WERI-Rb-1 (cell line): ENCODE measurements at regions not wholly inside any gene's neighbourhood (a gene's known extent, or its start where the extent isn't known, plus 50 kb on each side); places are given as distances from the start of the nearest gene placed in this dataset.

ENCODE experiments used
- DNase-seq: peaks from one replicate; pipeline ENCODE4 v3.0.0-alpha.2; 2020
- H3K27ac ChIP-seq: fragments of 250-450 bp; sonication (Bioruptor Pico); 2 replicates; pipeline ENCODE4 v1.5.1; 2020; ENCODE audit warnings: mild to moderate bottlenecking, moderate library complexity
- H3K27me3 ChIP-seq: fragments of 250-450 bp; sonication (Bioruptor Pico); 2 replicates; pipeline ENCODE4 v1.5.1; 2021; ENCODE audit warnings: mild to moderate bottlenecking, low read depth, moderate library complexity; ENCODE audit not compliant: insufficient read depth, severe bottlenecking
- H3K36me3 ChIP-seq: fragments of 250-450 bp; sonication (Bioruptor Pico); 2 replicates; pipeline ENCODE4 v1.5.1; 2020; ENCODE audit warnings: mild to moderate bottlenecking, moderate library complexity
- H3K4me3 ChIP-seq: 2 replicates; pipeline ENCODE4 v1.5.1; 2011; ENCODE audit warnings: low read depth, mild to moderate bottlenecking, control low read depth, low read length
- H3K9me3 ChIP-seq: fragments of 250-450 bp; sonication (Bioruptor Pico); 2 replicates; pipeline ENCODE4 v1.5.1; 2021; ENCODE audit warnings: mild to moderate bottlenecking, moderate library complexity; ENCODE audit not compliant: severe bottlenecking
- CTCF ChIP-seq: IDR thresholded peaks from 2 replicates; pipeline ENCODE4 v1.5.1; 2011; ENCODE audit warnings: low read depth, mild to moderate bottlenecking, control low read depth, inconsistent platforms, low read length

GRCh38 chr18:64474255-64474654, 325.4 kb upstream of the LINC00305 start:
- no peak for DNase-seq
- no peaks in the 10 kb centered on the region for H3K36me3 ChIP-seq
- H3K9me3 ChIP-seq = no peaks in the 10 kb centered on the region
- no peak for TF ChIP-seq CTCF
- H3K4me3 ChIP-seq = no peak overlapping the region
- no peaks in the 10 kb centered on the region for H3K27me3 ChIP-seq
- H3K27ac ChIP-seq = no peak overlapping the region

- no peak for DNase-seq
- no peaks in the 10 kb centered on the region for H3K9me3 ChIP-seq
- H3K27me3 ChIP-seq = no peaks in the 10 kb centered on the region
- no peak overlapping the region for H3K27ac ChIP-seq
- TF ChIP-seq CTCF = no peak
- H3K36me3 ChIP-seq = no peaks in the 10 kb centered on the region
- H3K4me3 ChIP-seq = no peak overlapping the region
Measured at GRCh38 chr18:64449434-64449833, 300.5 kb upstream of the LINC00305 start.

- H3K9me3 ChIP-seq = no peaks in the 10 kb centered on the region
- no peak overlapping the region for H3K4me3 ChIP-seq
- no peak for TF ChIP-seq CTCF
- H3K36me3 ChIP-seq = no peaks in the 10 kb centered on the region
- H3K27ac ChIP-seq = no peak overlapping the region
- H3K27me3 ChIP-seq = no peaks in the 10 kb centered on the region
- no peak for DNase-seq
Measured at GRCh38 chr18:64444819-64445218, 295.9 kb upstream of the LINC00305 start.

- DNase-seq = no peak
- TF ChIP-seq CTCF = no peak
- Histone ChIP-seq H3K9me3 (peaks cover 5% of the 10 kb centered on the region), H3K36me3 (no peaks in the 10 kb centered on the region), H3K27ac (no peak overlapping the region), H3K4me3 (no peak overlapping the region), H3K27me3 (no peaks in the 10 kb centered on the region)
Measured at GRCh38 chr18:64438178-64438577, 289.3 kb upstream of the LINC00305 start.

GRCh38 chr18:64436111-64436510, 287.2 kb upstream of the LINC00305 start:
- H3K9me3 ChIP-seq = peaks cover 5% of the 10 kb centered on the region
- no peak for DNase-seq
- TF ChIP-seq CTCF = no peak

GRCh38 chr18:64419156-64419555, 270.3 kb upstream of the LINC00305 start:
- Histone ChIP-seq H3K27ac (no peak overlapping the region), H3K27me3 (no peaks in the 10 kb centered on the region), H3K9me3 (peaks cover under 1% of the 10 kb centered on the region), H3K36me3 (no peaks in the 10 kb centered on the region), H3K4me3 (no peak overlapping the region)
- no peak for DNase-seq
- TF ChIP-seq CTCF = no peak

More at GRCh38 chr18:64436111-64436510, 287.2 kb upstream of the LINC00305 start:
- no peaks in the 10 kb centered on the region for H3K27me3 ChIP-seq
- H3K27ac ChIP-seq = no peak overlapping the region
- no peak overlapping the region for H3K4me3 ChIP-seq
- no peaks in the 10 kb centered on the region for H3K36me3 ChIP-seq
